MG63 (cell line): ENCODE measurements at regions not wholly inside any gene's neighbourhood (a gene's known extent, or its start where the extent isn't known, plus 50 kb on each side); places are given as distances from the start of the nearest gene placed in this dataset.
A peak's percentile ranks its signal among the peaks of the same experiment; 100 is the strongest.

Source experiments
- DNase-seq: peaks from one replicate; pipeline ENCODE4 v3.0.0-alpha.2; 2020
- H3K27me3 ChIP-seq: fragments of 250-450 bp; sonication (Bioruptor Pico); 2 replicates; pipeline ENCODE4 v1.5.1; 2020; ENCODE audit warnings: mild to moderate bottlenecking, moderate library complexity
- H3K36me3 ChIP-seq: fragments of 250-450 bp; sonication (Bioruptor Pico); 2 replicates; pipeline ENCODE4 v1.5.1; 2020; ENCODE audit warnings: mild to moderate bottlenecking, moderate library complexity
- H3K4me3 ChIP-seq: fragments of 250-450 bp; sonication (Bioruptor Pico); 2 replicates; pipeline ENCODE4 v1.5.1; 2020; ENCODE audit warnings: mild to moderate bottlenecking, moderate library complexity
- H3K9me3 ChIP-seq: fragments of 250-450 bp; sonication (Bioruptor Pico); 2 replicates; pipeline ENCODE4 v1.5.1; 2020; ENCODE audit warnings: mild to moderate bottlenecking, moderate library complexity

- Histone ChIP-seq H3K27me3 (peaks cover 18% of the 10 kb centered on the region; the same call in 1 of the 2 replicates), H3K4me3 (no peak overlapping the region), H3K36me3 (no peaks in the 10 kb centered on the region), H3K9me3 (no peaks in the 10 kb centered on the region)
- no peak for DNase-seq
Observed at GRCh38 chr13:42658019-42658418, 84.1 kb downstream of the TNFSF11 start.

GRCh38 chr13:42660333-42660965 is 86.5 kb downstream of the TNFSF11 start:
- Histone ChIP-seq H3K36me3 (no peaks in the 10 kb centered on the region), H3K9me3 (no peaks in the 10 kb centered on the region), H3K27me3 (peaks cover 14% of the 10 kb centered on the region; the same call in 1 of the 2 replicates), H3K4me3 (no peak overlapping the region)
- no peak for DNase-seq

- H3K9me3 ChIP-seq = no peaks in the 10 kb centered on the region
- no peaks in the 10 kb centered on the region for H3K36me3 ChIP-seq
- no peak overlapping the region for H3K4me3 ChIP-seq
- no peaks in the 10 kb centered on the region for H3K27me3 ChIP-seq
- no peak for DNase-seq
Observed at GRCh38 chr13:42667638-42668037, 93.7 kb downstream of the TNFSF11 start.

GRCh38 chr13:42671502-42671901 is 97.5 kb downstream of the TNFSF11 start:
- H3K9me3 ChIP-seq = no peaks in the 10 kb centered on the region
- H3K36me3 ChIP-seq = no peaks in the 10 kb centered on the region
- no peak overlapping the region for H3K4me3 ChIP-seq
- DNase-seq = no peak
- no peaks in the 10 kb centered on the region for H3K27me3 ChIP-seq

GRCh38 chr13:42673677-42674076 is 99.7 kb downstream of the TNFSF11 start:
- DNase-seq = no peak
- no peak overlapping the region for H3K4me3 ChIP-seq
- H3K9me3 ChIP-seq = no peaks in the 10 kb centered on the region
- no peaks in the 10 kb centered on the region for H3K27me3 ChIP-seq
- no peaks in the 10 kb centered on the region for H3K36me3 ChIP-seq

GRCh38 chr13:42680748-42681147 is 100.6 kb upstream of the FAM216B start:
- Histone ChIP-seq H3K9me3 (no peaks in the 10 kb centered on the region), H3K27me3 (no peaks in the 10 kb centered on the region), H3K4me3 (no peak overlapping the region), H3K36me3 (no peaks in the 10 kb centered on the region)
- no peak for DNase-seq

GRCh38 chr13:42681326-42682100 is 99.9 kb upstream of the FAM216B start:
- H3K4me3 ChIP-seq = no peak overlapping the region
- no peaks in the 10 kb centered on the region for H3K27me3 ChIP-seq
- no peak for DNase-seq
- H3K9me3 ChIP-seq = no peaks in the 10 kb centered on the region
- H3K36me3 ChIP-seq = no peaks in the 10 kb centered on the region

- Histone ChIP-seq H3K27me3 (no peaks in the 10 kb centered on the region), H3K9me3 (no peaks in the 10 kb centered on the region), H3K4me3 (no peak overlapping the region), H3K36me3 (no peaks in the 10 kb centered on the region)
- DNase-seq = no peak
Observed at GRCh38 chr13:42684226-42684625, 97.2 kb upstream of the FAM216B start.

GRCh38 chr13:42685751-42686150 is 95.6 kb upstream of the FAM216B start:
- H3K36me3 ChIP-seq = no peaks in the 10 kb centered on the region
- no peaks in the 10 kb centered on the region for H3K27me3 ChIP-seq
- DNase-seq = no peak
- H3K9me3 ChIP-seq = no peaks in the 10 kb centered on the region
- H3K4me3 ChIP-seq = no peak overlapping the region

- H3K4me3 ChIP-seq = no peak overlapping the region
- H3K36me3 ChIP-seq = no peaks in the 10 kb centered on the region
- no peak for DNase-seq
- no peaks in the 10 kb centered on the region for H3K9me3 ChIP-seq
- H3K27me3 ChIP-seq = no peaks in the 10 kb centered on the region
Observed at GRCh38 chr13:42686165-42686564, 95.2 kb upstream of the FAM216B start.

GRCh38 chr13:42688821-42689220 is 92.6 kb upstream of the FAM216B start:
- Histone ChIP-seq H3K27me3 (no peaks in the 10 kb centered on the region), H3K36me3 (no peaks in the 10 kb centered on the region), H3K4me3 (no peak overlapping the region), H3K9me3 (no peaks in the 10 kb centered on the region)
- DNase-seq = no peak

GRCh38 chr13:42696191-42696590 is 85.2 kb upstream of the FAM216B start:
- peak; percentile 15 for DNase-seq
- H3K36me3 ChIP-seq = no peaks in the 10 kb centered on the region
- H3K27me3 ChIP-seq = no peaks in the 10 kb centered on the region
- H3K9me3 ChIP-seq = no peaks in the 10 kb centered on the region
- no peak overlapping the region for H3K4me3 ChIP-seq

- Histone ChIP-seq H3K4me3 (no peak overlapping the region), H3K36me3 (no peaks in the 10 kb centered on the region), H3K9me3 (no peaks in the 10 kb centered on the region), H3K27me3 (no peaks in the 10 kb centered on the region)
- no peak for DNase-seq
Observed at GRCh38 chr13:42699912-42700311, 81.5 kb upstream of the FAM216B start.

GRCh38 chr13:42702716-42703115 is 78.7 kb upstream of the FAM216B start:
- H3K4me3 ChIP-seq = no peak overlapping the region
- no peaks in the 10 kb centered on the region for H3K27me3 ChIP-seq
- H3K36me3 ChIP-seq = no peaks in the 10 kb centered on the region
- no peak for DNase-seq
- H3K9me3 ChIP-seq = no peaks in the 10 kb centered on the region

GRCh38 chr13:42703740-42704139 is 77.6 kb upstream of the FAM216B start:
- Histone ChIP-seq H3K9me3 (no peaks in the 10 kb centered on the region), H3K36me3 (no peaks in the 10 kb centered on the region), H3K27me3 (no peaks in the 10 kb centered on the region), H3K4me3 (no peak overlapping the region)
- DNase-seq = no peak

GRCh38 chr13:42706286-42706685 is 75.1 kb upstream of the FAM216B start:
- no peak overlapping the region for H3K4me3 ChIP-seq
- DNase-seq = no peak
- H3K36me3 ChIP-seq = no peaks in the 10 kb centered on the region
- no peaks in the 10 kb centered on the region for H3K27me3 ChIP-seq
- H3K9me3 ChIP-seq = no peaks in the 10 kb centered on the region

- no peak for DNase-seq
- no peaks in the 10 kb centered on the region for H3K36me3 ChIP-seq
Observed at GRCh38 chr13:42707048-42707447, 74.3 kb upstream of the FAM216B start.

GRCh38 chr13:42707586-42707985 is 73.8 kb upstream of the FAM216B start:
- no peak overlapping the region for H3K4me3 ChIP-seq
- H3K27me3 ChIP-seq = no peaks in the 10 kb centered on the region
- DNase-seq = no peak
- no peaks in the 10 kb centered on the region for H3K9me3 ChIP-seq
- no peaks in the 10 kb centered on the region for H3K36me3 ChIP-seq

More at GRCh38 chr13:42707048-42707447, 74.3 kb upstream of the FAM216B start:
- H3K9me3 ChIP-seq = no peaks in the 10 kb centered on the region
- no peak overlapping the region for H3K4me3 ChIP-seq
- no peaks in the 10 kb centered on the region for H3K27me3 ChIP-seq
